ENCODE measurements at regions not wholly inside any gene's neighbourhood (a gene's known extent, or its start where the extent isn't known, plus 50 kb on each side); places are given as distances from the start of the nearest gene placed in this dataset.

DNA sequence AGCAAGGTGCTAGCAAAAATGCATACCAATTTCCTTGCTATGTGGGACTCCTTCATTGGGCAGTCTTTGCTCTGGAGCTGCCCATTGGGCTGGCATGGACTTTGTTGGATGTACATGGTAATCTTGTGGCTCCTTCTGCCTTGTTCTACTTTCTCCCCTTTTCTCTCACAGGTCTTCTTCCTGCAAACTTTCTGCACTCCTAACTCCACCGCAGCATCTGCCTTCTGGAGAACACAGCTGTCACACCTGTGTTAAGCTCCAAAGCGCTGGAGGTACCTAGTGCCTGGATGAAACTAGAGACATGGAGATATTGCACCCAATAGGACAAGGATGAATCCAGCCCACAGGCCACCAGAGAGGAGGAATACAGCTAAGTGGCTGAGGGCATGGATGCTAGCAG, 60.7 kb upstream of the CCND2 start:
- TF ChIP-seq, protein P1, sequence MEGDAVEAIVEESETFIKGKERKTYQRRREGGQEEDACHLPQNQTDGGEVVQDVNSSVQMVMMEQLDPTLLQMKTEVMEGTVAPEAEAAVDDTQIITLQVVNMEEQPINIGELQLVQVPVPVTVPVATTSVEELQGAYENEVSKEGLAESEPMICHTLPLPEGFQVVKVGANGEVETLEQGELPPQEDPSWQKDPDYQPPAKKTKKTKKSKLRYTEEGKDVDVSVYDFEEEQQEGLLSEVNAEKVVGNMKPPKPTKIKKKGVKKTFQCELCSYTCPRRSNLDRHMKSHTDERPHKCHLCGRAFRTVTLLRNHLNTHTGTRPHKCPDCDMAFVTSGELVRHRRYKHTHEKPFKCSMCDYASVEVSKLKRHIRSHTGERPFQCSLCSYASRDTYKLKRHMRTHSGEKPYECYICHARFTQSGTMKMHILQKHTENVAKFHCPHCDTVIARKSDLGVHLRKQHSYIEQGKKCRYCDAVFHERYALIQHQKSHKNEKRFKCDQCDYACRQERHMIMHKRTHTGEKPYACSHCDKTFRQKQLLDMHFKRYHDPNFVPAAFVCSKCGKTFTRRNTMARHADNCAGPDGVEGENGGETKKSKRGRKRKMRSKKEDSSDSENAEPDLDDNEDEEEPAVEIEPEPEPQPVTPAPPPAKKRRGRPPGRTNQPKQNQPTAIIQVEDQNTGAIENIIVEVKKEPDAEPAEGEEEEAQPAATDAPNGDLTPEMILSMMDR (IDR thresholded peaks at IDR 0.05): no peak
- no peak for TF ChIP-seq POLR2A (IDR thresholded peaks at IDR 0.05)
